ENCODE measurements at regions not wholly inside any gene's neighbourhood (a gene's known extent, or its start where the extent isn't known, plus 50 kb on each side); places are given as distances from the start of the nearest gene placed in this dataset.
"Not testable (repeated sequence)": the region's sequence is repeated elsewhere in the genome, so short reads cannot be mapped to it uniquely, and the experiment has no call there.

GRCh38 chr15:62420371-62420770, 255.3 kb upstream of the C2CD4B start:
- TF ChIP-seq CTCF (IDR thresholded peaks at IDR 0.05); POLR2A (IDR thresholded peaks at IDR 0.05); POLR2AphosphoS5 (IDR thresholded peaks at IDR 0.05; ENCODE audit: insufficient read depth in 1 of 2, low read depth in 1 of 2): not testable (repeated sequence)
